ENCODE measurements at regions not wholly inside any gene's neighbourhood (a gene's known extent, or its start where the extent isn't known, plus 50 kb on each side); places are given as distances from the start of the nearest gene placed in this dataset.

DNA sequence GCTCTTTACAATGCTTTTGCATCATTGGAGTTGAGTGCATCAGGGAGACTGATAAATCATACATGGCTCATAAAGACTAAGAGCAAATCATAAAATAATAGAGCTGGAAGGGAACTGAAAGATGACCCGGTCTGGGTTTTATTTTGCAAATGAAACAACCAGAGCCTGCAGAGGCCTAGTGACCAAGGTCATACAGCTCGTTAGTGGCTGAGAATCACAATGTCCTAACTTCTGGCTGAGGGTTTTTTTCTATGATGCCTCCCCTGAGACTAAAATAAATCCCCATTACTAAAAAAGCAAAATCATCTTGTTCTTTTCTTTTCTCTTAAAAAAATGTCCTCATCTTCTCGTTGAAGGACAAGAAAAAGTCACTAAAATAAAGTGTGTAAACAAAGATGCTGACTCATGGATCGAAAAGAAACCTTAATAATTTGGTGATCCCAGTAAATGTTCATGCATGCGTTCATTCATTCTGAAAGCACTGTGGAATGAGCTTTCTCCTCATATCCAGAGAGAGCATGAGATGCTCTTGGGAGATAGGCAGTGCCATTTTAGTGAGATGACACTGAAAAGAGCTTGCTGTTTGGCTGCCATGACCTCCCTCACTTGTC, 107.8 kb upstream of the PHYHIPL start:
- TF ChIP-seq TCF7 (CRISPR knock-in tag; IDR thresholded peaks at IDR 0.05; ENCODE audit: low read depth) (no peak), RELA (CRISPR knock-in tag; IDR thresholded peaks at IDR 0.05; ENCODE audit: borderline replicate concordance) (no peak), NR2C2 (CRISPR knock-in tag; IDR thresholded peaks at IDR 0.05) (no peak), RORB (CRISPR knock-in tag; IDR thresholded peaks at IDR 0.05) (no peak), KAT7 (CRISPR knock-in tag; IDR thresholded peaks at IDR 0.05; ENCODE audit: borderline replicate concordance) (no peak), JUN (CRISPR knock-in tag; IDR thresholded peaks at IDR 0.05) (no peak)
- TF ChIP-seq, protein P1, sequence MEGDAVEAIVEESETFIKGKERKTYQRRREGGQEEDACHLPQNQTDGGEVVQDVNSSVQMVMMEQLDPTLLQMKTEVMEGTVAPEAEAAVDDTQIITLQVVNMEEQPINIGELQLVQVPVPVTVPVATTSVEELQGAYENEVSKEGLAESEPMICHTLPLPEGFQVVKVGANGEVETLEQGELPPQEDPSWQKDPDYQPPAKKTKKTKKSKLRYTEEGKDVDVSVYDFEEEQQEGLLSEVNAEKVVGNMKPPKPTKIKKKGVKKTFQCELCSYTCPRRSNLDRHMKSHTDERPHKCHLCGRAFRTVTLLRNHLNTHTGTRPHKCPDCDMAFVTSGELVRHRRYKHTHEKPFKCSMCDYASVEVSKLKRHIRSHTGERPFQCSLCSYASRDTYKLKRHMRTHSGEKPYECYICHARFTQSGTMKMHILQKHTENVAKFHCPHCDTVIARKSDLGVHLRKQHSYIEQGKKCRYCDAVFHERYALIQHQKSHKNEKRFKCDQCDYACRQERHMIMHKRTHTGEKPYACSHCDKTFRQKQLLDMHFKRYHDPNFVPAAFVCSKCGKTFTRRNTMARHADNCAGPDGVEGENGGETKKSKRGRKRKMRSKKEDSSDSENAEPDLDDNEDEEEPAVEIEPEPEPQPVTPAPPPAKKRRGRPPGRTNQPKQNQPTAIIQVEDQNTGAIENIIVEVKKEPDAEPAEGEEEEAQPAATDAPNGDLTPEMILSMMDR (IDR thresholded peaks at IDR 0.05) = no peak
- TF ChIP-seq, protein P2, sequence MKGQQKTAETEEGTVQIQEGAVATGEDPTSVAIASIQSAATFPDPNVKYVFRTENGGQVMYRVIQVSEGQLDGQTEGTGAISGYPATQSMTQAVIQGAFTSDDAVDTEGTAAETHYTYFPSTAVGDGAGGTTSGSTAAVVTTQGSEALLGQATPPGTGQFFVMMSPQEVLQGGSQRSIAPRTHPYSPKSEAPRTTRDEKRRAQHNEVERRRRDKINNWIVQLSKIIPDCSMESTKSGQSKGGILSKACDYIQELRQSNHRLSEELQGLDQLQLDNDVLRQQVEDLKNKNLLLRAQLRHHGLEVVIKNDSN (CRISPR knock-in tag; IDR thresholded peaks at IDR 0.05) = no peak
- TF ChIP-seq, protein P3, sequence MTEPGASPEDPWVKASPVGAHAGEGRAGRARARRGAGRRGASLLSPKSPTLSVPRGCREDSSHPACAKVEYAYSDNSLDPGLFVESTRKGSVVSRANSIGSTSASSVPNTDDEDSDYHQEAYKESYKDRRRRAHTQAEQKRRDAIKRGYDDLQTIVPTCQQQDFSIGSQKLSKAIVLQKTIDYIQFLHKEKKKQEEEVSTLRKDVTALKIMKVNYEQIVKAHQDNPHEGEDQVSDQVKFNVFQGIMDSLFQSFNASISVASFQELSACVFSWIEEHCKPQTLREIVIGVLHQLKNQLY (CRISPR knock-in tag; IDR thresholded peaks at IDR 0.05) = no peak
